GM12865 (cell line): ENCODE measurements at regions not wholly inside any gene's neighbourhood (a gene's known extent, or its start where the extent isn't known, plus 50 kb on each side); places are given as distances from the start of the nearest gene placed in this dataset.
A peak's percentile ranks its signal among the peaks of the same experiment; 100 is the strongest.

Experiments
- DNase-seq: peaks from one replicate; pipeline ENCODE4 v3.0.0; 2010; ENCODE audit warnings: low read depth
- H3K4me3 ChIP-seq: 2 replicates; pipeline ENCODE4 v1.5.1; 2011; ENCODE audit warnings: mild to moderate bottlenecking, low read depth, low read length, control low read depth
- TF ChIP-seq, protein P1 (sequence below): IDR thresholded peaks from 2 replicates; pipeline ENCODE4 v1.5.1; 2011; ENCODE audit warnings: low read length, control low read depth, low read depth, inconsistent platforms; ENCODE audit not compliant: insufficient read depth; ENCODE audit errors: missing control alignments

DNA sequence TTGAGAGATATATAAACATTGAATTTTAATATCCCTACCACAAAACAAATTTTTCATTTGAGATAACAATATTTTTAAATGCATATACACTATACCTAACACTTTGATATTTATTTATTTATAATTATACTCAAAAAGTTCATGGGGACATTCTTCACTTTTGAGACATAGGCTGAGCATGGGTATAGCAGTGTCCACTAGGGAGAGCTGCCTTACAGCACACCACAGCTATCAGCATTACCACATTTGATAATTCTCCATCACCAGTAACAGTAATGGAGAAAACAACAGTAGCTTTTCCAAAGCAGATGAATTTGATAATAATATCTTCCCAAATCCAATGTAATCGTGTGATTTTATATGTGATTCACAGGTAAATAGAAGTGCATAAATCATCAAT, 626.1 kb downstream of the DACH1 start:
- TF ChIP-seq, protein P1, sequence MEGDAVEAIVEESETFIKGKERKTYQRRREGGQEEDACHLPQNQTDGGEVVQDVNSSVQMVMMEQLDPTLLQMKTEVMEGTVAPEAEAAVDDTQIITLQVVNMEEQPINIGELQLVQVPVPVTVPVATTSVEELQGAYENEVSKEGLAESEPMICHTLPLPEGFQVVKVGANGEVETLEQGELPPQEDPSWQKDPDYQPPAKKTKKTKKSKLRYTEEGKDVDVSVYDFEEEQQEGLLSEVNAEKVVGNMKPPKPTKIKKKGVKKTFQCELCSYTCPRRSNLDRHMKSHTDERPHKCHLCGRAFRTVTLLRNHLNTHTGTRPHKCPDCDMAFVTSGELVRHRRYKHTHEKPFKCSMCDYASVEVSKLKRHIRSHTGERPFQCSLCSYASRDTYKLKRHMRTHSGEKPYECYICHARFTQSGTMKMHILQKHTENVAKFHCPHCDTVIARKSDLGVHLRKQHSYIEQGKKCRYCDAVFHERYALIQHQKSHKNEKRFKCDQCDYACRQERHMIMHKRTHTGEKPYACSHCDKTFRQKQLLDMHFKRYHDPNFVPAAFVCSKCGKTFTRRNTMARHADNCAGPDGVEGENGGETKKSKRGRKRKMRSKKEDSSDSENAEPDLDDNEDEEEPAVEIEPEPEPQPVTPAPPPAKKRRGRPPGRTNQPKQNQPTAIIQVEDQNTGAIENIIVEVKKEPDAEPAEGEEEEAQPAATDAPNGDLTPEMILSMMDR, result peak; percentile 30
- H3K4me3 ChIP-seq, result no peak overlapping the region
- DNase-seq, result peak; percentile 29

DNA sequence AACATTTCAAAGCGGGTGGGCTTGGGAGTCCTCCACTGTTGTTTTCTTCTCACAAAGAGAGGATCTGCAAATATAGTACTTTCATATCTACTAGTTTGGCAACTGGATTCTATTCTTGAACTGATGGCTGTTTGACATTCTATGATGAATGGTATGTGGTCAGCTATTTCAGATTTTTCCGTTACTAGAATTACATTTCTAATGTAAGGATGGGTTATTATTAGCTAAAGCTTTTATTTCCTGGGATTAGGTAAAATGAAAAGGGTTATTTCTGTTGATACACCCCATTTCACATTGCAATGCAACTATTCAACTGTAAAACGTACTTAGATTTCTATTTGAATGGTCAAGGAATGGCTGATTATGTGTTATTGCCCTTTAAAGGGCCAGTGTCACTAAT, 629.7 kb downstream of the DACH1 start:
- H3K4me3 ChIP-seq, result no peak overlapping the region
- TF ChIP-seq, protein P1, result no peak
- DNase-seq, result no peak

DNA sequence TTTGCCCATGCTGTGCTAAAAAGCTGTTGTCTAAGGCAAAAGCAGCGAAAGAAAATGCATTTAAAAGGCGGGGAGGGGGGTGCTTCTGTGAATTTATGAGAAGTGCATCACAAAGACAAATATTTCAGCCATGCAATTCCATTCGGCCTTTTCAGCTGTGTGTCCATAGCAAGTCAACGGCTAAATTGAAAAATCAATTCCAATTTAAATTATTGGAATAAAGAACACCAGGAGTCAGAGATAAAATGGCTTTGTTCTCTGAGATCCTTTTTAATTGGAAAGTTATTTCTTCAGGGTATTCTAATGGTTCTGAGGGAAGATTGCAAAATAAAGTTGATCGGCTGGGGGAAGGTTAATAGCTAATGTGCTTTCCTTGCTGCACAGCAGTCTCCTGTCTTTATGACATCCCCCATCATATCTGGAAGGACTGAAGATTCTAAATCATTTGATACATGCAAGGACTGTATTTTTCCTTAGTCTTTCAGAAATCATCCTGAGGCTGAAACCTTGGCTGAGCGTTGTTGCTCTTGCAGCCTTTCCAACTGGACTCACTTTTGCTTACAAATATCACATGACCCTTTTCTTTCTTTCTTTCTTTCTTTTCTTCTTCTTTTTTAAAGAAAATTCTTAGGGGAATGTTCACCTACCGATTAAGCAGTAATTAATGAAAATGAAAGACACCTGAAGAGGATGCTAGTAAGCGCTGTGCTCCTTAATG, 647.1 kb downstream of the DACH1 start:
- TF ChIP-seq, protein P1, result no peak
- DNase-seq, result no peak
- no peak overlapping the region for H3K4me3 ChIP-seq

DNA sequence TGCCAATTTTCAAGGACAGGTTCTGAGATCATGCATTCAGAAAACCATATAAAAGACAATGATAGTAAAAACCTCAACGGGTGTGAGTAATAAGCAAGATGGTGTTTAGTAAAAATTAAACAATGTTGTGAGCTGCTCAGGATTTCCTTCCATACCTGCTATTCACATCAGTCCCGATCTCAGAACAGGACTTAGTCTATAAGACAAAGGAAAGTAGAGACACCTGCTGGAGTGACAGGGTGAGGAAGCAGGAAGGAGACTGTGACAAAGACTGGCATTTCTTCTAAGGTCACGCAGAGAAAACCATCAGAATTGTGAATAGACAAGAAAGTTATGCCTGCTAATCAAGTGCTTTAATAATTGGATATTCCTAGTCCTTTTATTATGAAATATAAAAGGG, 648.0 kb downstream of the DACH1 start:
- TF ChIP-seq, protein P1, result peak; percentile 25
- DNase-seq, result peak; percentile 45
- H3K4me3 ChIP-seq, result no peak overlapping the region

DNA sequence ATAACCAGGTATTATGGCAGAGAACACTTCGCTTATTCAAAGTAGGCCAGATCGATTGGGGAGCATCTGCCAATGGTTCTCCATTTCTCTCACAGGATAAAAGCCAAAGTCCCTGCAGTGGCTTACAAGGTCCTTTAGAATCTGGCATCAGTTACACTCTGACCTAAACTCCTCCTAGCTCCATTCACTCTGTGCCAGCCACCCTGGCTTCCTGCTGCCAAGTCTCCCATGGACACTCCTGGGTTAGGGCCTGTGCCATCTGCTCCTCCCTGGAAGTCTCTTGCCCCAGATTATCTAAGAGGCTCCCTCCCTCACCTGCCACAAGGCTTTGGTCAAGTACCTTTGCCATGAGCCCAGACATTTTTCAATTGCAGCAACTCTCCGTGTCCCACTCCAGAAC, 649.2 kb downstream of the DACH1 start:
- TF ChIP-seq, protein P1, result no peak
- H3K4me3 ChIP-seq, result no peak overlapping the region
- no peak for DNase-seq

DNA sequence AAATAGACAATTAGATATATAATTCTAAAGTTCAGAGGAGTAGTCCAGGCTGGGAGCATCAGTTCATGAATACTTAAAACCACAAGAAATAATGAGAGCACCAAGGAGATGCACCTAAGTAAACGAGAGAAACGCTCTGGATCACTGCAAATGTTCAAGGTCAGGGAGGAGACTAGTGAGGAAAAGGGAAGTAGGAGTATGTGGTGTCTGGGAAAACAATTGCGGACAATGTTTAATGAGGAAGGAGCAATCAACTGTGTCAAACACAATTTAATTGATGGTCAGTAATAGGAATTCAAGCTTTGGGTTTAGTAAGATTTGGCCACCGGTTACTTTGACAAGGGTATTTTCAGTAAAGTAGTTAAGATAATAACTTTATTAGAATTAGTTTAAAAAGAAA, 652.2 kb downstream of the DACH1 start:
- H3K4me3 ChIP-seq, result no peak overlapping the region
- no peak for DNase-seq
- TF ChIP-seq, protein P1, result no peak

DNA sequence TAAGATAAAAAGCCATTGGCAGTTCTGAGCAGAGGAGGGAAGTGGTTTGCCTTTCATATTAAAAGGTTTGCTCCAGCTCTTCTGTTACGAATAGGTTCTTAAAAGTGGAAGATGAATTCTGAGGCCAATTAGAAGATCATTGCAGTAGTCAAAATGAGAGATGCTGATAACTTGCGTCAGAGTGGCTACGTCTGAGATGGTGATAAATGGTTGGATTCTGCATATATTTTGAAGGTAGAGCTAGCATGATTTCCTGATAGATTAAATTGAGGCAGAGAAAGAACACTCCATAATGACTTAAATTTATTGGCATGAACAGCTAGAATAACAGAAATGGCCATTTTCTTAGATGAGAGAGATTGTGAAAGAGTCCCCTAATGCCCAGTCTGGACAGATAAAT, 652.6 kb downstream of the DACH1 start:
- no peak overlapping the region for H3K4me3 ChIP-seq
- DNase-seq, result no peak
- TF ChIP-seq, protein P1, result no peak
